GM21526 (cell line): ENCODE measurements at regions not wholly inside any gene's neighbourhood (a gene's known extent, or its start where the extent isn't known, plus 50 kb on each side); places are given as distances from the start of the nearest gene placed in this dataset.

ENCODE experiments used
- ATAC-seq: cut with Tn5 transposase; IDR thresholded peaks from one replicate; pipeline ENCODE4 v1.9.1; 2021; ENCODE audit warnings: moderate library complexity; ENCODE audit not compliant: unreplicated experiment, low FRiP score

DNA sequence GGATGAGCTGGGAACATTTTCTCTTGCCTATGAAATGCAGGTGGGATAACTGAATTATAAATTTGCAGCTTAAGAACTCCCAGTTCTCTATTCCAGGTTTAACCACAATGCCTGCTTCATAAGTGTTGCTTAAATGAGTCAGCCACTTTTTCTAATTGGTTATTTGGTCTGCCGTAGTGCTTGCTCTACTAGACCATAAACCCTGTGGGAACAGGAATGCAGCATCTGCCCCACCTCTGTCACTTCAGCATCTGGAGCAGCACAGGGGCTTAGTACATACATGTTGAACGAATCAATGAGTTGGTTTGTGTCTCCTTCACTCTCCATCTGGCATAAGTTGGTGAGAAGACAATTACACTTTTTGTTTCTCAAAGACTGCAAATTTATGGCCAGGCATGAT is 95.2 kb upstream of the PTER start:
- no peak for ATAC-seq

- no peak for ATAC-seq
Measured at GRCh38 chr10:16348891-16349290, 87.9 kb upstream of the PTER start.

DNA sequence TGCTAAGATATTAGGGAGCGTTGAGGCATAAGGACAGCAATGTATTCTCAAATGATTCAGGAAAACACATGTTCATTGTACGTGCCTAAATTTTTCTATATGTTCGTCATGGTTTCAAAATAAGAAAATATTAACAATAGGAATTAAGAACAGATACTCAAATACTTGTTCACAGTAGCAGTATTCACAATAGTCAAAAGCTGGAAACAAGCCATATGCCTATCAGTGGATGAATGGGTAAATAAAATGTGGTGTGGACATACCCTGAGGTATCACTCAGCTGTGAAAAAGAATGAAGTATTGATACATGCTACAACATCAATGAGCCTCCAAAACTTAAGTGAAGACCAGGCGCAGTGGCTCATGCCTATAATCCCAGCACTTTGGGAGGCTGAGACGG is 84.7 kb upstream of the PTER start:
- no peak for ATAC-seq

DNA sequence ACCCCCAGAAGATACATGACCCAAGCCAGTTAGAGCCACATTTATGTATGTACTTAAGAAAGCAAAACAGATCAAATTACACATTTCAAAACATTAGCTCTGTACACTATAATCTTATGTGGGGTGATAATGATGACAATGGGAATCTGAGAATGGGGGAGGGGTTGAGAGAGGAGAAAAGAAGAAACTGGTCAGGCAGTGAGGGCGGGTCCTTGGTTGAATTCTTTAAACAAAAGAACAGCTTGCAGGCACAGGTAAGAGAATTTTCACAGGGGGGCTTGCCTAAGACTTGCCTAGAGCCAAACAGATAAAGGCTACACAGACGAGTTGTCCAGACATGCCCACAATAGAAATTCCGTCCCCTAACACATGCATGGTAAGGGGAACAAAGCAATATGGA is 76.8 kb upstream of the PTER start:
- no peak for ATAC-seq

- no peak for ATAC-seq
Measured at GRCh38 chr10:16360425-16360824, 76.4 kb upstream of the PTER start.

DNA sequence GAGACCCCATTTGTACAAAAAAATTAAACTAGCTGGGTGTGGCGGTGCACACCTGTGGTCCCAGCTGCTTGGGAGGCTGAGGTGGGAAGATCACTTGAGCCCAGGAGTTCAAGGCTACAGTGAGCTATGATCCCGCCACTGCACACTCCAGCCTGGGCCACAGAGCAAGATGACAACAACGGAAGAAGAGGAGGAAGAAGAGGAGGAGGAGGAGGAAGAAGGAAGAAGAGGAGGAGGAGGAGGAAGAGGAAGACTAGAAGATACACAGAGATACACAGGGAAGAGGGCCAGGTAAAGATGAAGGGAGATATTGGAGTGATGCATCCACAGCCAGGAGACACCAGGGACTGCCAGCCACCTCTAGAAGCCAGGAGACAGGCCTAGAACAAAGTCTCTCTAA is 75.7 kb upstream of the PTER start:
- no peak for ATAC-seq

- ATAC-seq: no peak
Measured at GRCh38 chr10:16363741-16364140, 73.1 kb upstream of the PTER start.

DNA sequence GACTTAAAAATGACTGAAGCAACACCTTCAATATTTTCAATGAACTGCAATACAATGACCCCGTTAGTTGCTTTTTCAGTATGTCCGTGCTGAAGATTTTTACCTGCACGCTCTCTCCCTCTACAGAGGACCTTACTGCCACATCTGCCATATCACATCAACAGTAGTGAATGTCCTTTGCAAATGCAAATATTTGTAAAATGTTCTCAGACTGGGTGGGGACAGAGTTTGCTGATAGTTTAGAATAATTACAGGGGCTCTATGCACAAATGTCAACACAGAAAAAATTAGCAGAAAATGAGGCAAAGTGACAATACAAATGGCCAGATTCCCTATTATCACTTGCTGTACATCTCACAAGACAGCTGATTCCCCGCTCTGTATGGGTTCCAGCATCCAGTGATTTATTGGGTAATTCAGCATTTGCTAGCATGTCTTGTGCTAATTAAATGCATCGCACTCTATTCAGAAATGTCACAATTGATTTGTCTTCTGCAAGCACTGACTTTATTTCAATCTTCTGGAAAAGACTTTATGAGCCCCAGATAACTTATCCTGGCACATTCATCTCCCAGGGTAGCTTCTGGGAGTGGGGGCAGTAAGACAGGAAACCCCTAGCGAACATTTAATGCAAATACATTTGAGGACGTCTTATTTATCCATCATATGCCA is 69.1 kb upstream of the PTER start:
- ATAC-seq: no peak

DNA sequence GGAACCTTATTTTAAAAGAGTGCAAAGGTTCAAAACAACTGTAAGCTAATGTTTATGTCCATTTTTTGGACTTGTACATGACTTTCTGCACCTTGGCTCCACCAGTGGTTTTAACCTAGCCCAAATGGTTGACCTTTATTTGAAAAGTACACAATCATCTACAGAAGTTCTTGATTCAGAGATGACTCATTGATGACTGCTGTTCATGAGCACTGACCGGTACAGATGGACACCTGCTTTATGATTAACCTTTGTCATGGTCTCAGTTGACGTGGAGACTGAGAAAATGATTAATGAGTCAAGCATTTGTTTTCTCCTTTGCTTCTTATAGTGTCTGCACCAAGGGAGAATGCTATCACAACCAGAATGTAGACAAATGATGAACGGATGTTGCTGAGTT is 55.7 kb upstream of the PTER start:
- no peak for ATAC-seq

GRCh38 chr10:16384021-16384420 is 52.8 kb upstream of the PTER start:
- ATAC-seq: no peak

- no peak for ATAC-seq
Measured at GRCh38 chr10:16386855-16387254, 50.0 kb upstream of the PTER start.
